ENCODE measurements at regions not wholly inside any gene's neighbourhood (a gene's known extent, or its start where the extent isn't known, plus 50 kb on each side); places are given as distances from the start of the nearest gene placed in this dataset.
A peak's percentile ranks its signal among the peaks of the same experiment; 100 is the strongest.

DNA sequence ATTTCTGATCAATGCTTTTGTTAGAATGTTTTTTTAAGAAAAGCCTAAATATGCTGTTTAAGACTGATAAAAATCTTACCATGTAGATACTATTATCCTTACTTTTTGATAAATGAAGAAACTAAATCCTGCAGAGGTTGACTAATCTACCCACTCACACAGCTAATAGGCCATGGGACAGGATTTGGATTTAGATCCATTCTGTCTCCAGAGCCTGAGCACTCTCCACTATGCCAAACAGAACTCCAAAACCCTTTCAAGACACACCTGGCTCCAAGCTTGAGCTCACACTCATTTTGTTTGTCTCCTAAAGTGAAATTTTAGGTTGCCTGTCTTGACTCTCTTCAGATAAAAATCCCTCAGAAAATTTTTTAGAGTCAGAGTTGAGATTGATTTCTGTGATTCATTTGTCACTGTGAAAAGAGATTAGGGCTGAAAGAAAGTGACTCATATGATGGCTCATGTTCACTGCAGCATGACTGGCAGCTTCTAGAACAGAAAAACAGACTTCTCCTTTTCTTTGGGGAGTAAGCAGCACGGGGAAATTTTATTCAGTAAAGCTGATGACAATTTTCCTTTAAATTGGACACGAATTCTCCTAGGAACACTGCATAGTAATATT, 132.3 kb upstream of the POT1 start (continued):
- TF ChIP-seq, protein P1, sequence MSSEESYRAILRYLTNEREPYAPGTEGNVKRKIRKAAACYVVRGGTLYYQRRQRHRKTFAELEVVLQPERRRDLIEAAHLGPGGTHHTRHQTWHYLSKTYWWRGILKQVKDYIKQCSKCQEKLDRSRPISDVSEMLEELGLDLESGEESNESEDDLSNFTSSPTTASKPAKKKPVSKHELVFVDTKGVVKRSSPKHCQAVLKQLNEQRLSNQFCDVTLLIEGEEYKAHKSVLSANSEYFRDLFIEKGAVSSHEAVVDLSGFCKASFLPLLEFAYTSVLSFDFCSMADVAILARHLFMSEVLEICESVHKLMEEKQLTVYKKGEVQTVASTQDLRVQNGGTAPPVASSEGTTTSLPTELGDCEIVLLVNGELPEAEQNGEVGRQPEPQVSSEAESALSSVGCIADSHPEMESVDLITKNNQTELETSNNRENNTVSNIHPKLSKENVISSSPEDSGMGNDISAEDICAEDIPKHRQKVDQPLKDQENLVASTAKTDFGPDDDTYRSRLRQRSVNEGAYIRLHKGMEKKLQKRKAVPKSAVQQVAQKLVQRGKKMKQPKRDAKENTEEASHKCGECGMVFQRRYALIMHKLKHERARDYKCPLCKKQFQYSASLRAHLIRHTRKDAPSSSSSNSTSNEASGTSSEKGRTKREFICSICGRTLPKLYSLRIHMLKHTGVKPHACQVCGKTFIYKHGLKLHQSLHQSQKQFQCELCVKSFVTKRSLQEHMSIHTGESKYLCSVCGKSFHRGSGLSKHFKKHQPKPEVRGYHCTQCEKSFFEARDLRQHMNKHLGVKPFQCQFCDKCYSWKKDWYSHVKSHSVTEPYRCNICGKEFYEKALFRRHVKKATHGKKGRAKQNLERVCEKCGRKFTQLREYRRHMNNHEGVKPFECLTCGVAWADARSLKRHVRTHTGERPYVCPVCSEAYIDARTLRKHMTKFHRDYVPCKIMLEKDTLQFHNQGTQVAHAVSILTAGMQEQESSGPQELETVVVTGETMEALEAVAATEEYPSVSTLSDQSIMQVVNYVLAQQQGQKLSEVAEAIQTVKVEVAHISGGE (CRISPR knock-in tag; IDR thresholded peaks at IDR 0.05) = peak in 1 of 3 experiments; percentile 47; a peak in 1 of 6 replicates
- peak; percentile 3; the same call in 1 of the 2 replicates for TF ChIP-seq MAFF (IDR thresholded peaks at IDR 0.05; ENCODE audit: low read length)
- 0 out of 4 replicates have a peak, but pooled peaks of 1 of the 2 experiments have one; percentile 46 for TF ChIP-seq TEAD1 (CRISPR knock-in tag; IDR thresholded peaks at IDR 0.05)
- TF ChIP-seq SMARCE1 (IDR thresholded peaks at IDR 0.05) = peak; percentile 76; the same call in 1 of the 2 replicates
- no peak for TF ChIP-seq ARHGAP35 (IDR thresholded peaks at IDR 0.05; ENCODE audit: partially characterized antibody)
- TF ChIP-seq ZNF76 (CRISPR knock-in tag; IDR thresholded peaks at IDR 0.05; ENCODE audit: borderline replicate concordance) = no peak
- no peak for TF ChIP-seq ZNF699 (CRISPR knock-in tag; IDR thresholded peaks at IDR 0.05; ENCODE audit: insufficient replicate concordance)
- TF ChIP-seq JUN (IDR thresholded peaks at IDR 0.05; ENCODE audit: borderline replicate concordance, low read depth, low read length) = peak; percentile 68; the same call in 1 of the 2 replicates
- no peak for TF ChIP-seq JUN (CRISPR knock-in tag; IDR thresholded peaks at IDR 0.05; ENCODE audit: borderline replicate concordance)
- peak; percentile 99 for TF ChIP-seq FOSL1 (tag; conservative IDR thresholded peaks at IDR 0.05)
- no peak for TF ChIP-seq RBBP5 (IDR thresholded peaks at IDR 0.05; ENCODE audit: borderline replicate concordance, insufficient read depth, low read length, poor library complexity, severe bottlenecking)
- TF ChIP-seq SMAD3 (CRISPR knock-in tag; conservative IDR thresholded peaks at IDR 0.05) = 0 out of 2 replicates have a peak, but pooled peaks have one; percentile 31
- TF ChIP-seq, protein P2, sequence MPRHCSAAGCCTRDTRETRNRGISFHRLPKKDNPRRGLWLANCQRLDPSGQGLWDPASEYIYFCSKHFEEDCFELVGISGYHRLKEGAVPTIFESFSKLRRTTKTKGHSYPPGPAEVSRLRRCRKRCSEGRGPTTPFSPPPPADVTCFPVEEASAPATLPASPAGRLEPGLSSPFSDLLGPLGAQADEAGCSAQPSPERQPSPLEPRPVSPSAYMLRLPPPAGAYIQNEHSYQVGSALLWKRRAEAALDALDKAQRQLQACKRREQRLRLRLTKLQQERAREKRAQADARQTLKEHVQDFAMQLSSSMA (CRISPR knock-in tag; IDR thresholded peaks at IDR 0.05) = no peak
- peak; percentile 37; the same call in 1 of the 2 replicates for TF ChIP-seq MTA2 (IDR thresholded peaks at IDR 0.05; ENCODE audit: low read depth)
- TF ChIP-seq STAT5A (IDR thresholded peaks at IDR 0.05; ENCODE audit: borderline replicate concordance, low read length) = peak; percentile 50; the same call in 1 of the 2 replicates
- no peak for TF ChIP-seq E2F3 (CRISPR knock-in tag; IDR thresholded peaks at IDR 0.05)
- TF ChIP-seq ZNF717 (CRISPR knock-in tag; IDR thresholded peaks at IDR 0.05) = no peak
- TF ChIP-seq TARDBP (IDR thresholded peaks at IDR 0.05) = no peak
- TF ChIP-seq, protein P3, sequence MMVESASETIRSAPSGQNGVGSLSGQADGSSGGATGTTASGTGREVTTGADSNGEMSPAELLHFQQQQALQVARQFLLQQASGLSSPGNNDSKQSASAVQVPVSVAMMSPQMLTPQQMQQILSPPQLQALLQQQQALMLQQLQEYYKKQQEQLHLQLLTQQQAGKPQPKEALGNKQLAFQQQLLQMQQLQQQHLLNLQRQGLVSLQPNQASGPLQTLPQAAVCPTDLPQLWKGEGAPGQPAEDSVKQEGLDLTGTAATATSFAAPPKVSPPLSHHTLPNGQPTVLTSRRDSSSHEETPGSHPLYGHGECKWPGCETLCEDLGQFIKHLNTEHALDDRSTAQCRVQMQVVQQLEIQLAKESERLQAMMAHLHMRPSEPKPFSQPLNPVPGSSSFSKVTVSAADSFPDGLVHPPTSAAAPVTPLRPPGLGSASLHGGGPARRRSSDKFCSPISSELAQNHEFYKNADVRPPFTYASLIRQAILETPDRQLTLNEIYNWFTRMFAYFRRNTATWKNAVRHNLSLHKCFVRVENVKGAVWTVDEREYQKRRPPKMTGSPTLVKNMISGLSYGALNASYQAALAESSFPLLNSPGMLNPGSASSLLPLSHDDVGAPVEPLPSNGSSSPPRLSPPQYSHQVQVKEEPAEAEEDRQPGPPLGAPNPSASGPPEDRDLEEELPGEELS (CRISPR knock-in tag; IDR thresholded peaks at IDR 0.05; ENCODE audit: borderline replicate concordance) = no peak
- peak; percentile 99 for TF ChIP-seq KDM1A (IDR thresholded peaks at IDR 0.05)
- no peak for TF ChIP-seq ZNF3 (CRISPR knock-in tag; IDR thresholded peaks at IDR 0.05)
- no peak for TF ChIP-seq NEUROD1 (IDR thresholded peaks at IDR 0.05; ENCODE audit: borderline replicate concordance, low read depth, low read length, partially characterized antibody)
- no peak for TF ChIP-seq TRIM28 (IDR thresholded peaks at IDR 0.05)
- peak; percentile 37; the same call in 1 of the 2 replicates for TF ChIP-seq NFIC (IDR thresholded peaks at IDR 0.05)
